ENCODE measurements at regions not wholly inside any gene's neighbourhood (a gene's known extent, or its start where the extent isn't known, plus 50 kb on each side); places are given as distances from the start of the nearest gene placed in this dataset.

DNA sequence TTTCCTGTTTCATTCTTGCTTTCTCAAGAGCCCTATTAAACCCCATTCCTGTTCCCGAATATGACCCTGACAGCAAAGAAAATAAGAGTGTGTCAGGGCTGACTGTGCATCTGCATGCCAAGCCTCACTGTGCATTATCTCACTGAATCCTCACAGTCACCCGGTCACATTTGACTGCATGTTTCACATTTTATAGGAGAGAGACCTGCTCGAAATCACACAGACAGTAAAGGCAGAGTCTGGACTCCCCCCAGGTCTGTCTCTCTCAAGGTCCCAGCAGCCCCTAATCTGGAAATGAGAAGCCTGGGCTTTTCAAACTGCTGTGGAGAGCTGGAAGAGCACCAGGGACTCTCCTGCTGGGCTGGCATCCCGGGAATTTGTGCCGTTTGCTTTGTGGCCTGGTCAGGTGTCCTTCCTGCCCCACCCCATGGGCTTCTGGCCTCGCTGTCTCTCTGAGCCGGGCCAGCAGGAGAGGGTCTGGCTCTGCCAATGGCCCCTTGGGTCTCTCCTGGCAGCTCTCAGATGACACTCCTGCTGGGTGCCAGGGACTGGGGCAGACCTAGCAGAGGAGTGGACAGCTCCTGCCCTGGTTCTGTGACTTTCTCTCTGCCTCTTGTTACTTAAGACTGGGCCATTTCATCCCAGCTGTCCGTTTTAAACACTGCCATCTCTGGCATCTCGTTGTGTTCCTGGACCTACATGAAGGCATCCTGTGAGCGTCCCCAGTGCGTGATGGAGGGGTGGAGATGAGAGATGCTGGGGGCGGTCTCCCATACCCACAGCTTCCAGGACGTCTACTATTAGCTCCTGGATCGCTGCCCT, 173.6 kb downstream of the ARHGAP12 start:
- no peak for DNase-seq (ENCODE audit: low read depth)

DNA sequence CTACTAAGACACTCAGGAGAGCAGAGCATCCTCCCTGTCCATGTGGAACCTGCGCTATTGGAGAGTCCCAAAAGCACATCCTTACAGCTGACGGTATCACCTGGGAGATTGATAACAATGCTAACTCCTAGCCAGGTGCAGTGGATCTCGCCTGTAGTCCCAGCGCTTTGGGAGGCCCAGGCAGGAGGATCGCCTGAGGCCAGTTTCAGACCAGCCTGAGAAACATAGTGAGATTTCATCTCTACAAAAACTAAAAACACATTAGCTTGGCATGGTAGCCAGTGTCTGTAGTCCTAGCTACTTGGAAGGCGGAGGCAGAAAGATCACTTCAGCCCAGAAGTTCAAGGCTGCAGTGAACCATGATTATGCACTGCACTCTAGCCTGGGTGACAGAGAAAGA, 174.9 kb downstream of the ARHGAP12 start:
- DNase-seq (ENCODE audit: low read depth): no peak

DNA sequence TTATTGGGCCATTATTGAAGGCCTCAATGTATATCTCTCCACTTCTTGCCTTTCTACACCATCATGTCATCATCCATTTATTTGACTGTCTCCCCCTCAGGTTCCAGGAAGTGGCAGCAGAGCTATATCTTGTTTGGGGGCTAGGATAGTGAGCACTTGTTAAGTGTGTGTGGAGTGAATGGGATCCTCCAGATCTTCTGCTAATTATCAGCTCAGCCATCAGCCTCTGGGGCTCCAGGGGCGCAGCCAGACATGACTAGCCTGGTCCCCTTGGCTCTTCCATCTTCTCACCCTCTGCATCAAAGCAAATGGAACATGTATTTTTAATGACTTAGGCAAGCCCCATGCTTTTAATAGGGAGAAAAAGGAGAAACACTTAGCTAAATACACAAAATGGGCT, 176.5 kb downstream of the ARHGAP12 start:
- no peak for DNase-seq (ENCODE audit: low read depth)

DNA sequence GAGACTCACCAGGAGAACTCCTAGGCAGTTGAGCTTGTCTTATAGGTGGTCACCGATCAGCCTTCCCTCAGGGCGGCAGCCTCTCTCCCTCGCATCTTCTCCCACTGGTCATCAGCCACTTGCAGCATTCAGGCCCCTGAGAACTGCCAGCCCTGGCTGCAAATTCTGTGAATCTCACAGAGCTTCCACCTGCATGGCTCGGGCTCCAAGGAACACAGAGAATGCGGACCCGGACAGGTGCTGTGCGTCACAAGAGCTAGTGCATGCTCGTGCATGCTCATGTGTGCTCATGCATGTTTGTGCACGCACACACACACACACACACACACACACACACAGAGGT, 176.9 kb downstream of the ARHGAP12 start:
- DNase-seq (ENCODE audit: low read depth): no peak

DNA sequence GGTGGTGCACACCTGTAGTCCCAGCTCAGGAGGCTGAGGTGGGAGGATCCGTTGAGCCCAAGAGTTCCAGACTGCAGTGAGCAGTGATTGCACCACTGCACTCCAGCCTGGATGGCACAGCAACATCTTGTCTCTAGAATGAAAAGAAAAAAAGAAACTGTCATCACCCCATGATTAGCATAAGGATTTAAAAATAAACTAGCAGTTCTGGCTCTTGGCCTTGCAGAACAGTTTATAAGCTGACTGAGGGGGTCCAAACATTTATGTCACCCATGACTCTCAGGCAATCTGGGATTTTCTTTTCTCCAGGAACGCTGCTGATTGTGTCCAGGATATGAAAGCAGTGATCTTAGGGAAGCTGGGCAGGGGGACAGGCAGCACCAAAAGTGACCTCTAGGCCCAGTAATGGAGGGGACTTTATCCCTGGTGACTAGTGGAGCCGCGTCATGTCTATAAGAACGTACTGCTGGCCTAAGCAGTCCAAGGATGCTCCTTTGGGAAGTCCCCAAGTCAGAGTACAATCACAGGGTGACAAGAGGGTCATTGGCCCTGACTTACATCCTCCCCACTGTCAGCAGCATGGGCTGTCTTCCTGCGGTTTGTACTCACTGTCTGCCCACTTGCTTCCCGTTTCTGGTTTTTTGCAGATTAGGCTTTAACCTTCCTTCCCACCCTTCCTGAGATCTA, 177.4 kb downstream of the ARHGAP12 start:
- no peak for DNase-seq (ENCODE audit: low read depth)

DNA sequence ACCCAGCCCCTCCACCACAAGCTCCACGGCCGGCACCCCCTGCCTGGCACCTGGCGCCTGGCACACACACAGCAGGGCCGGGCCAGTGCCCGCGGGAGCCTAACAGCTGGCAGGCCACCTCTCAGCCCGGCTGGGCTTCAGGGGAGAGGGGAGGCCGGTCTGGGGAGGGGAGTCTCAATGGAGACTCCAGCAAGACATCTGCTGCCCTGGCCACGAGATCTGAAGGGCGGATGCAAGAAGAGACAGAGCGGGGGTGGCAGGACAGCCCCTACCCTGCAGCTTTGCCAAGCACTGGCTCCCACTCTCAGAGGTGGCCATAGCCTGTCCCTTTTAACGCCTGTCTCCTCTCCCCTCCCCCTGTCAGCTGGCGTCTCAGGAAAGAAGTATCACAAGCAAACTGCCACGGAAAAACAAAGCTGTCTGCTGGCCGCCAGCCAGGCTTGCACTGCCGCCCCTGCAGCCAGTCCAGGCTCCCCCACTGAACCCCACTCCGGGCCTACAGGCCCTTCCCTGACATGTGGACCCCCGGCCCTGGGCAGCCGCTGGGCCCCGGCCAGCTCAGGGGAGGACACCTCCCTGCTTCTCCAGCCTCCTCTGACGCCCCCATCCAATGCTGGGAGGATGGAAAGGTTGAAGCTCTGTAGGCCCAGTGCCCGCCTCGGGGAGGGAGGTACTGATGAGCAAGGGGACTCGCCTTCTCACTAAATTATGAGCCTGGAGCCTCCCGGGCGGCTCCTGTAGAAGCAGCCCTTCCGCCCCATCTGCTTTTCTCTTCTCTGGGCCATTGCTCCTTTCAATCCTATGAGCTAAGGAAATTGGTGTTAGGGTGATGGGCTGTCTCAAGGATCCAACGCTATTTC, 178.4 kb downstream of the ARHGAP12 start:
- no peak for DNase-seq (ENCODE audit: low read depth)

DNA sequence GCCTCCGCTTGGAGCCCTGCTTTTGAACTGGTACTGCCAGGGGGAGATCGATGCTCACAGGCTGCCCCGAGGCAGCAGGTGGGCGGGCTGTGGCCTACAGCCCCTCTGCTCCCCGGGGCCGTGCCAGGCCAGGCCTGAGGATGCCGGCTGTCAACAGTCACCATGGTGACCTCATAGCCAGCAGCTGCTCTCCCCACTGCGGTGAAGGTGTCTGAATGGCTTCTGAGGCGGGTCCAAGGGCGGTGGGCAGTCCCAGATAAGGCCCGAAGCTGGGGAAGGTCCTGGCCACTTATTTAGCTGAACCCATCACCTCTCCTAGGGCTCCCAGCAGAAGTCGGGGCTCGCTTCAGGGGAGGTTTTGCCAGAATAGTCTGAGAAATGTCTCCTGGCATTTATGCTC, 179.3 kb downstream of the ARHGAP12 start:
- DNase-seq (ENCODE audit: low read depth): no peak

DNA sequence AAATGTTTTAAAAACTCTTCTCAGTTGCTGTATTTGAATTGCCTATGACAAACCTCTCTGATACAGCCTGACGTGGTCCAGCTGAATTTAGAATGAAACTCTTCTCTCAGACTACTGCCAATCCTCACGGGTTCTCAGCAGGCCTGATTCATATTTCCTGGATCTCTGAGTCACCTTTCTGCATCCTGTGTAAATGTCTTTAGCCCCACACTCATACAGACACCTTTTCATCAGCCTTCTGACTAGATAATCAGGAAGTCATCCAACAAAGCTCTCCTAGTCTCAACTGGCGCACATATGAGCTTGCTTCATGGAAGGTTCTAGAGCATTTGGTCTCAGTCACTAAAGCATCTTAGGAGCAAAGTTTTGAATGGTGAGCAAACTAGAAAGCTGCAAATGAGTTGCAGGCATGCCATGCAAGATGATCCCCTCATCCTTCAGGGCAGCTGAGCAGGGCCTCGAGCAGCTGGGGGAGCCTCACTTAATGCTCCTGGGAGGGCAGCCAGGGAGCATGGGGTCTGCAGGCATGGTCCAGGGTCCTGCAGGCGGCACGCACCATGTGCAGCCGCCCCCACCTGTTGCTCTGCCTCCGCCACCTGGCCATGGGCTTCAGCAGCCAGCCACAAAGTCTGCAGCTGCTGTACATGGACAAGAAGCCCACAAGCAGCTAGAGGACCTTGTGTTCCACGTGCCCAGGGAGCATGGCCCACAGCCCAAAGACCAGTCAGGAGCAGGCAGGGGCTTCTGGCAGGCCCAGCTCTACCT, 182.8 kb downstream of the ARHGAP12 start:
- DNase-seq (ENCODE audit: low read depth): peak; percentile 86

DNA sequence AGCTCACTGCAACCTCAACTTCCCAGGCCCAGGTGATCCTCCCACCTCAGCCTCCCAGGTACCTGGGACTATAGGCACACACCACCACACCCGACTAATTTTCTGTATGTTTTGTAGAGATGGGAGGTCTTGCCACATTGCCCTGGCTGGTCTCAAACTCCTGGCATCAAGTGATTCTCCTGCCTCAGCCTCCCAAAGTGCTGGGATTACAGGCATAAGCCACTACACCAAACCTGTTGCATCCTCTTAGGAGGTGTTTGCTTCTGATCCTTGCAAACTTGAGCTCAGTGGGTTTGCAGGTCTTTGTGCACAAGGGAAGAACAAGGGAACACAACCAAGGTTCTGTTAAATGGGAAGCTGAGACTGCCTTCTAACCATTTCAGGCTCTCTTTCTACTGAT, 184.6 kb downstream of the ARHGAP12 start:
- no peak for DNase-seq (ENCODE audit: low read depth)

DNA sequence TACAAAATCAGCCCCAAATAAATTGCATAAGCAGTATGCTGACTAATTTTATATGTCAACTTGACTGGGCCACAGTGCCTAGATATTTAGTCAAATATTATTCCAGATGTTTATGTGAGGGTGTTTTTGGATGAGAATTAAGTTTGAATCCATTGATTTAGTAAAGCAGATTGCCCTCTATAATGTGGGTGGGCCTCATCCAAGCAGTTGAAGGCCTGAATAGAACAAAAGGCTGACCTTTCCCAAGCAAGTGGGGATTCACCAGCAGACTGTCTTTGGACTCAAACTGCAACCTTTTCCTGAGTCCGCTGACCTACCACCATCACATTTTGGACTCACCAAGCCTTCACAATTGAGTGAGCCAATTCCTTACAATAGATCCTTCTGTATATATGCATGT, 186.4 kb downstream of the ARHGAP12 start:
- DNase-seq (ENCODE audit: low read depth): no peak

DNA sequence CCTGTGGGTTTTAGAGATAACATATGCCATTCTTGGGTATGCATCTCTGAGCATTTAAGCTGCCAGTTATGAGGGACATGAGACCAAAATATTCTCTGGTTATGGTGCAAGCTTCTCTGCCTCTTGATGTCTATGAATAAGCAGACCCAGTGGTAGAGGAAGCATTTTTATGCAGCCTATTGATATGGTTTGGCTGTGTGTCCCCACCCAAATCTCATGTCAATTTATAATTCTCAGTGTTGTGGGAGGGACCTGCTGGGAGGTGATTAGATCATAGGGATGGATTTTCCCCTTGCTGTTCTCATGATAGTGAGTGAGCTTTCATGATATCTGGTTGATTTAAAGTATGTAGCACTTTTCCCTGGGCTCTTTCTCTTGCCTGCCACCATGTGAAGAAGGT, 187.2 kb downstream of the ARHGAP12 start:
- no peak for DNase-seq (ENCODE audit: low read depth)

DNA sequence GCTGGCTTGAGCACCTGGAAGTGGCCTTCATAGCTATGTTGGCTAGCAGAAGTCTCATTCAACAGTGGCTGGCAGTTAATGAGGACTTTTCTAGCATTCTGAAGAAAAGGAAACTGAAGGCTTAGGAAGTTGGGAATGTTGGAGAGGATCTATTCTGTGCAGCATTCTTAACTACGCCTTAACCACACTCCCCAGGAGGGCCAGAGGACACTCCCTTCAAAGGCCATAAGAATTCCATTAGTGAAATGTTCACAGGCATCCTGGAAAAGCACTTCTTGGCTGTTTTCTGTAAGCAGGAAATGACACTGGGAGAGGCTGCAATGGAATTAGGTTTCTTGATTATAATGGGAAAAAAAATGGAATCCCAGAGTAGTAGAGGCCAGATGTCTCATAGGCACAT, 188.9 kb downstream of the ARHGAP12 start:
- peak; percentile 96 for DNase-seq (ENCODE audit: low read depth)

DNA sequence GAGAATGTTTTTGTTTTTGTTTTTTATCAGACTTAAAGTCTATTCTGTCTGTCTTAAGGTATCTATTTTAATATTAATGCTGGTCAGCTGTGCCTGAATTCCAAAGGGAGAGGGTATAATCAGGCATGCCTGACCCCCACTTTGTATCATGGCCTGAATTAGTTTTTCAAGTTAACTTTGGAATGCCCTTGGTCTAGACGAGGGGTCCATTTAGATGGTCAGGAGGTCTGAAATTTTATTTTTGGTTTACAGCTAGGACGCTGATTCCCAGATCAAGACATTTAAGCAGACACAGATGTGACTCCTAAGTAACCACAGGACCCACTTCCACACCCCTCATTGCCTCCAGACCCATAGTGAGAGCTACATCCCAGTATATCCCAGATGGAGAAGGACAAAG, 189.5 kb downstream of the ARHGAP12 start:
- no peak for DNase-seq (ENCODE audit: low read depth)

DNA sequence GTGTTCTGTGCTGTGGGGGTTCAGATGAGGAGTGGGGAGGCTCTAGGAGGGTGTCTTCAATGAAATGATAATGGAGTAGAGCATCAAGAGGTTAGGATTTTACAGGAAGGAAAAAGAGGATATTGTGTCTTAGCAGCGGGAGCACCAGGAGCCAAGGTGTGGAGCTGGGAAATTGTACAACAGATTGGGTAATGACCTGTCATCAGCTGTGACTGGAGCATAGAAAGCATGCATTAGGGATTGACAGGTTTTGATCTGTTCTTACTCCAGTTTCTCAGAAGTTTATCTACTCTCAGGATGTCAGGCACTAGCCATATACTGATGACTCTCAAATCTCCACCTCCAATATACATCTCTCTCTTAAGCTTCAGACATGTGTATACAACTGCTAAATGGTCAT, 196.9 kb downstream of the ARHGAP12 start:
- DNase-seq (ENCODE audit: low read depth): no peak

DNA sequence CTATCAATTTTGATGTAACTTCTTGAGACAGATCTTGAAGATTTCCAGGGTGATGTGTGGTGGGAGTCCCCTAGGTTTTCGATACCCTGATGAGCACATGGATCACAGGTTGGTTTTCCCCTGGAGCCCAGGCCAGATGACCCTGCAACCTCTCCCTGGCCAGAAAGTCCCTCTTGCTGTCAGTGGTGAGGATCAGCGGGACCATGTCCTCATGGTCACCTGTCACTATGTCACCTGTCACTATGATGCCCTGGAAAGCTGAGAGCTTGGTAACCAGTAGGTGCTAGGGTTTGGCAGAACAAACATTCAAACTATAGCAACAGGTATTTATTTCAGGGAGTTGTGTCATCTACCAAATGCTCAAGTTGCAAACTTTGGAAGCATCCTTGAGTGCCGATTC, 197.9 kb downstream of the ARHGAP12 start:
- DNase-seq (ENCODE audit: low read depth): no peak

DNA sequence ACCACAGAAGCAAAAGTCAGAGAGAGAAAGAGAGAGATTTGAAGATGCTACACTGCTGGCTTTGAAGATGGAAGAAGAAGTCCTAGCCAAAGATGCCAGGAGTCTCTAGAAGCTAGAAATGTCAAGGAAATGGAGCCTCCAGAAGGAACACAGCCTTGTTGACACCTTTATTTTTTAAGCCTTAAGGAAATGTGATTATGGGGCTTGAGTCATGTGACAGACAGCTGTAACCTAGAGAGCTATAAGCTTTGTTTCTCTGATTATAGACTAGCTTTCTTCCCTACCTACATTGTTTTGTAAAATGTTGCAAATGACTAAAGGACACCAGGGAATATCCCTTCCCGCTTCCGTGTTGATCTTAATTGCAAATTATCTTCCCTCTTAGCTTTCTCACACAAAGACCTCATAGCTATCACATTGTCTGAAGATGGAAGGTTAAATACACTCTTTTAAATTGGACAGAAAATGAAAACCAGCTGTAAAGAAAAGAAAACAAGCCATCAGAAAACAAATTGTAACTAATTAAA, 199.9 kb downstream of the ARHGAP12 start:
- no peak for DNase-seq (ENCODE audit: low read depth)

DNA sequence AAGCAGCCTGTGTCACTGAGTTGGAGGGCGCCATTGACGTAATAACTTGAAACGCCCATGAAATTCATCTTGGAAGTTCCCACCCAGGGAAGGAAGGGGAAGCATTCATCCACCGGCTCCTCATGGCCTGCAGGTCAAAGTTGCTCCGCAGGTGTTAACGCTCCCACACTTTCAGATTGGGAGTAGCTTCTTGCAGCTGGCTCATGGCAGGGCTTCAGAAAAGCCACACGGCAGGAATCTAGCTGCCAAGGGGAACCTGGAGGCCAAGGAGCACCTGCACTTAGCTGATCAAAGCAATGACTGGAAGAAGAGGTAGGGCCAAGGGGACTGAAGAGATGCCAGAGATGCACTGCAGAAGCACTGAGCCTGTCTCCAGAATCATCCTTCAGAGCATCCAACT, 203.2 kb downstream of the ARHGAP12 start:
- no peak for DNase-seq (ENCODE audit: low read depth)

DNA sequence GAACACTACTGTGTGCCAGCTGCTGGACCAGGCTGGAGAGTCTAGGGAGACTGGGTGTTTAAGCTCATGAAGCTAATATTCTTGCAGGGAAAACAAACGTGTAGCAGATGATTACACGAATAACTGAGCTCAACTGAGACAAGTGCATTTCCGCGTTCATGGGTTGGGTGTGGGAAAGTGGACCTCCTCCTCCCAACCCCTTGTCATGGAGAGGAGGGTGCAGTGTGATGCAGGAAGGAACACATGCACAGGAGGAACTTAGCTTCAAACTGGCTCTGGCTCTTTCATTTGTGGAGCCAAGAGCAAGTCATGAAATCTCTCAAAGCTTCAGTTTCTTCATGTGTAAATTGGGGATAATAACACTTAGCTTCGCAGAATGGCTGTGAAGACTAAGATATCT, 204.3 kb downstream of the ARHGAP12 start:
- DNase-seq (ENCODE audit: low read depth): no peak

DNA sequence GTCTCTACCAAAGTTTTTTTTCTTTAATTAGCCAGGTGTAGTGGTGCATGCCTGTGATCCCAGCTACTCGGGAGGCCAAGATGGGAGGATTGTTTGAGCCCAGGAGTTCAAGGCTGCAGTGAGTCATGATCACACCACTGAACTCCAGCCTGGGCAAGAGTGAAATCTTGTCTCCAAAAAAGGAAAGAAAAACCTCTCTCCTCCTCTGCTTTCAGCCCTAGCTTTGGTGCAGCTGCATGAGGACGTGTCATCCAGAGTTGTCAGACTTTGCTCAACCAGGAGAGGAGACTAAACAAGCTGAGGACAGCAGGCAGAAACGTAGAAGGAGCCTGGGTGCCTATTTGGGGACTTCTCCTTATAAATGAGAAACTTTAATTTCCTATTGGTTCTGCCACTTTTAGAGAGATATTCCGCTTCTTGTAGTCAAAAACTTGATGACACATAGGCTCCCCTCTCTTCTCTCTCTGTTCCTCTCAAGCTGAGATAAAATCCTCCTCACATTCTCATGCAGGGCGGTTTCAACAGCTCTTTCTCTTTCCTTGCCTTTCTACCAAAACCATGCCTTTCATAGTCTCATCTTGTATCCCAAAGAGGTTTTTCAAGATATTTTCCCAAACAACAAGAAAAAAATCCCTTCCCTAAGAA, 205.4 kb downstream of the ARHGAP12 start:
- no peak for DNase-seq (ENCODE audit: low read depth)

DNA sequence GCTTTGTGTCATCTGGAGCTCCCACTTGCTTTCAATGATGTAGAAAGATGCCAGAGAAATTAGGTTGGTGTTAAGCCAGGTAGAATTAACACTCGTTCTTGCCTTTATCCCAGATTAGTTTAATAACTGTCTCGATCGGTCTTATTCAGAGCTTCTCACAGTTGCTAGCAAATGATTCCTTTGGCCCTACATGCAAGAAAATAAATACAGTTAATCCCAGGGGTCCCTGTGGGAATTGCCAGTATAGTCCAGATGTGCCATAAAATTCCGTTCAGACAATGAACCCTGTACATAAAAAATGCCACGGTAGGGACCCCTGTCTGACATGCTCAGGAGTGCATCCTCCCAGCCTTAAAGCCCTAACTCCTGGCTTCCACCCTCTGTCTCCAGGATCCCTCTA, 207.5 kb downstream of the ARHGAP12 start:
- no peak for DNase-seq (ENCODE audit: low read depth)

DNA sequence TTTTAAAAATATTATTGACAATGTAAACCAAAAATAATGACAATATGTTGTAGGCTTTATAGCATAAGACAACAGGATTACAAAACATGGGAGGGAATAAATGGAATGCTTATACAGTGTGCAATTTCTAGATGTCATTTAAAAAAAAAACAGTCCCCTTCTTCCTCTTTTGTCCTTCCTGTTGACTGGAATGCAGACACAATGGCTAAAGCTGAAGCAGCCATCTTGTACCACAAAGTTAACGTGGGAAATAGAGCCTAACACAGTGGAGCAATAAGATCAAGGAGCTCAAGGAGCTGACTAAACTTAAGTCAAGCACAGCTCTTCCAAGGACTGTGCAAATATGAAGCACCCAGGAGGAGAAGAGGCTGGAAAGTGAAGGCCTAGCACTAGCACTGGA, 208.1 kb downstream of the ARHGAP12 start:
- DNase-seq (ENCODE audit: low read depth): no peak

Data from GM04503 (cell line).